Panc1 (cell line): ENCODE measurements at regions not wholly inside any gene's neighbourhood (a gene's known extent, or its start where the extent isn't known, plus 50 kb on each side); places are given as distances from the start of the nearest gene placed in this dataset.
A peak's percentile ranks its signal among the peaks of the same experiment; 100 is the strongest.

ENCODE experiments used
- ATAC-seq: fragments of 200-7000 bp; cut with Tn5 transposase; 2 replicates; pipeline ENCODE4 v1.9.1; 2020; ENCODE audit warnings: mild to moderate bottlenecking, moderate library complexity
- BruUV-seq: library from RNA; stranded (reverse); fragments of 400-500 nt; replicated peaks from 2 replicates; lab custom pipeline; 2021; lab: Mats Ljungman, UMichigan
- CTCF ChIA-PET: fragments of 300-600 bp; sonication (Branson Sonifier 250); formaldehyde crosslinking; loops from one replicate; lab custom pipeline; 2022; ENCODE audit warnings: antibody characterized with exemption; lab: Charles Lee
- POLR2A ChIA-PET: fragments of 300-600 bp; sonication (Branson Sonifier 250); formaldehyde crosslinking; loops from one replicate; lab custom pipeline; 2022; ENCODE audit warnings: antibody characterized with exemption; lab: Charles Lee
- DNase-seq: peaks from one replicate; pipeline ENCODE4 v3.0.0-alpha.2; 2010; ENCODE audit warnings: low read depth, low spot score
- H3K27ac ChIP-seq: 2 replicates; pipeline ENCODE4 v1.5.1; 2011; ENCODE audit warnings: mild to moderate bottlenecking, low read length, inconsistent platforms
- H3K27me3 ChIP-seq: fragments of 200-500 bp; sonication (Bioruptor generic); 2 replicates; pipeline ENCODE4 v1.6.0; 2014; ENCODE audit warnings: low read length, inconsistent platforms; ENCODE audit not compliant: control insufficient read depth, insufficient read depth
- H3K36me3 ChIP-seq: fragments of 200-500 bp; sonication (Bioruptor generic); 2 replicates; pipeline ENCODE4 v1.5.1; 2014; ENCODE audit warnings: inconsistent platforms, mild to moderate bottlenecking, low read length, moderate library complexity; ENCODE audit not compliant: control insufficient read depth, insufficient read depth
- H3K4me1 ChIP-seq: 2 replicates; pipeline ENCODE4 v1.5.1; 2011; ENCODE audit warnings: inconsistent platforms, mild to moderate bottlenecking, low read length, moderate library complexity; ENCODE audit not compliant: control insufficient read depth, insufficient read depth
- H3K4me3 ChIP-seq, 2 experiments: 2 replicates each; pipeline ENCODE4 v1.5.1; 2011 to 2012; ENCODE audit warnings: low read depth in 2 of 2, low read length in 2 of 2, mild to moderate bottlenecking in 2 of 2, inconsistent platforms in 1 of 2, moderate library complexity in 1 of 2
- H3K9me3 ChIP-seq: fragments of 200-500 bp; sonication (Bioruptor generic); 2 replicates; pipeline ENCODE4 v1.5.1; 2014; ENCODE audit warnings: low read depth, mild to moderate bottlenecking, inconsistent platforms, low read length, moderate library complexity; ENCODE audit not compliant: control insufficient read depth, insufficient read depth
- POLR2AphosphoS5 ChIP-seq: IDR thresholded peaks from 2 replicates; pipeline ENCODE4 v1.6.1; 2012; ENCODE audit warnings: mild to moderate bottlenecking, low read depth, low read length, moderate library complexity
- SIN3A ChIP-seq: IDR thresholded peaks from 2 replicates; pipeline ENCODE4 v1.6.1; 2012; ENCODE audit warnings: low read depth, mild to moderate bottlenecking, low read length, moderate library complexity, borderline replicate concordance; ENCODE audit not compliant: insufficient read depth
- TCF7L2 ChIP-seq: IDR thresholded peaks from 2 replicates; pipeline ENCODE4 v1.6.1; 2011; ENCODE audit warnings: mild to moderate bottlenecking, low read depth, low read length, inconsistent platforms
- in situ Hi-C: cut with HindIII; loops from 2 replicates; pipeline ENCODE4 v1.10.0; 2016; ENCODE audit warnings: low sequenced_read_pairs, low pct_unique_long_range_greater_than_20kb
- intact Hi-C: fragments of 100-400 bp; cut with micrococcal nuclease; formaldehyde crosslinking; loops from one replicate; pipeline ENCODE4 v1.10.0; 2022; ENCODE audit not compliant: unreplicated experiment
- TF ChIP-seq, protein P1 (sequence below), 2 experiments: IDR thresholded peaks; 2 replicates each; pipeline ENCODE4 v1.6.1; 2011 to 2012; ENCODE audit warnings: low read depth in 2 of 2, control low read depth in 1 of 2, low read length in 1 of 2, mild to moderate bottlenecking in 1 of 2, moderate library complexity in 1 of 2; ENCODE audit not compliant: insufficient read depth in 1 of 2
- TF ChIP-seq, protein P2 (sequence below): fragments of 450-650 bp; IDR thresholded peaks from 2 replicates; pipeline ENCODE4 v1.5.1; 2017; ENCODE audit warnings: mild to moderate bottlenecking

DNA sequence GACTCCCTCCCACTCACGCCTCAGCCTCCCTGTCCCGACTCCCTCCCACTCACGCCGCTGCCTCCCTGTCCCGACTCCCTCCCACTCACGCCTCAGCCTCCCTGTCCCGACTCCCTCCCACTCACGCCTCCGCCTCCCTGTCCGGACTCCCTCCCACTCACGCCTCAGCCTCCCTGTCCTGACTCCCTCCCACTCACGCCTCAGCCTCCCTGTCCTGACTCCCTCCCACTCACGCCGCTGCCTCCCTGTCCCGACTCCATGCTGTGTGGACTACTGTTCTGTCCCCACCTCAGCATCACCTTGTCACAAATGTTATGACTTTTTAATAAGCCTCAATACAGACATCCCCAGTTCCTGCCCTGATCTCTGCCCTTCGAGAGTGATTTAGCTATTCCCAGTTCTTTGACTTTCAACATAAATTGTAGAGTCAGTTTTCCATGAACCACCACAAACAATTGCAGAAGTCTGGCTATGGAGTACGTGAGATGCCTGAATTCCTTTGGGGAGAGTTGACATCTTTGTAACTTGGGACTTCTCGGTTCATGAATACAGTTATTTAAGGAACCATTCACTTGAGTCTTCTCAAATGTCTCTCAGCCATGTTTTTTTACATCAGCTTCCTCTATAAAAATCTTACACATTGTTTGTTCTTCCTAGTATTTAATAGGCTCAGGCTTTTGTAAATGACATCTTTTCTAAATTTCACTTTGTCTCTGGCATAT, 71.9 kb downstream of the FOXL3 start:
- H3K4me3 ChIP-seq, result peak overlapping the region in 1 of 2 experiments; percentile 11; a peak in 2 of 4 replicates
- H3K36me3 ChIP-seq, result no peaks in the 10 kb centered on the region
- ATAC-seq (no peak), DNase-seq (no peak)
- intact Hi-C loops (no loop called here), in situ Hi-C loops (no loop called here)
- H3K4me1 ChIP-seq, result peaks cover 5% of the 10 kb centered on the region; the same call in 1 of the 2 replicates
- no TSS peak for BruUV-seq
- ChIA-PET CTCF (no interaction called here), POLR2A (interaction anchor here (0.7 kb wide), 1 partner anchor 217 kb away, joined by 9 read pairs; no protein-coding TSS in a partner anchor)
- H3K27ac ChIP-seq, result no peak overlapping the region
- H3K9me3 ChIP-seq, result no peaks in the 10 kb centered on the region
- TF ChIP-seq, protein P1, sequence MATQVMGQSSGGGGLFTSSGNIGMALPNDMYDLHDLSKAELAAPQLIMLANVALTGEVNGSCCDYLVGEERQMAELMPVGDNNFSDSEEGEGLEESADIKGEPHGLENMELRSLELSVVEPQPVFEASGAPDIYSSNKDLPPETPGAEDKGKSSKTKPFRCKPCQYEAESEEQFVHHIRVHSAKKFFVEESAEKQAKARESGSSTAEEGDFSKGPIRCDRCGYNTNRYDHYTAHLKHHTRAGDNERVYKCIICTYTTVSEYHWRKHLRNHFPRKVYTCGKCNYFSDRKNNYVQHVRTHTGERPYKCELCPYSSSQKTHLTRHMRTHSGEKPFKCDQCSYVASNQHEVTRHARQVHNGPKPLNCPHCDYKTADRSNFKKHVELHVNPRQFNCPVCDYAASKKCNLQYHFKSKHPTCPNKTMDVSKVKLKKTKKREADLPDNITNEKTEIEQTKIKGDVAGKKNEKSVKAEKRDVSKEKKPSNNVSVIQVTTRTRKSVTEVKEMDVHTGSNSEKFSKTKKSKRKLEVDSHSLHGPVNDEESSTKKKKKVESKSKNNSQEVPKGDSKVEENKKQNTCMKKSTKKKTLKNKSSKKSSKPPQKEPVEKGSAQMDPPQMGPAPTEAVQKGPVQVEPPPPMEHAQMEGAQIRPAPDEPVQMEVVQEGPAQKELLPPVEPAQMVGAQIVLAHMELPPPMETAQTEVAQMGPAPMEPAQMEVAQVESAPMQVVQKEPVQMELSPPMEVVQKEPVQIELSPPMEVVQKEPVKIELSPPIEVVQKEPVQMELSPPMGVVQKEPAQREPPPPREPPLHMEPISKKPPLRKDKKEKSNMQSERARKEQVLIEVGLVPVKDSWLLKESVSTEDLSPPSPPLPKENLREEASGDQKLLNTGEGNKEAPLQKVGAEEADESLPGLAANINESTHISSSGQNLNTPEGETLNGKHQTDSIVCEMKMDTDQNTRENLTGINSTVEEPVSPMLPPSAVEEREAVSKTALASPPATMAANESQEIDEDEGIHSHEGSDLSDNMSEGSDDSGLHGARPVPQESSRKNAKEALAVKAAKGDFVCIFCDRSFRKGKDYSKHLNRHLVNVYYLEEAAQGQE (IDR thresholded peaks at IDR 0.05; ENCODE audit: insufficient read depth in 1 of 2, low read depth in 2 of 2, low read length in 1 of 2), result no peak
- TF ChIP-seq TCF7L2, result no peak
- no peak for TF ChIP-seq POLR2AphosphoS5
- TF ChIP-seq SIN3A, result no peak
- TF ChIP-seq, protein P2, sequence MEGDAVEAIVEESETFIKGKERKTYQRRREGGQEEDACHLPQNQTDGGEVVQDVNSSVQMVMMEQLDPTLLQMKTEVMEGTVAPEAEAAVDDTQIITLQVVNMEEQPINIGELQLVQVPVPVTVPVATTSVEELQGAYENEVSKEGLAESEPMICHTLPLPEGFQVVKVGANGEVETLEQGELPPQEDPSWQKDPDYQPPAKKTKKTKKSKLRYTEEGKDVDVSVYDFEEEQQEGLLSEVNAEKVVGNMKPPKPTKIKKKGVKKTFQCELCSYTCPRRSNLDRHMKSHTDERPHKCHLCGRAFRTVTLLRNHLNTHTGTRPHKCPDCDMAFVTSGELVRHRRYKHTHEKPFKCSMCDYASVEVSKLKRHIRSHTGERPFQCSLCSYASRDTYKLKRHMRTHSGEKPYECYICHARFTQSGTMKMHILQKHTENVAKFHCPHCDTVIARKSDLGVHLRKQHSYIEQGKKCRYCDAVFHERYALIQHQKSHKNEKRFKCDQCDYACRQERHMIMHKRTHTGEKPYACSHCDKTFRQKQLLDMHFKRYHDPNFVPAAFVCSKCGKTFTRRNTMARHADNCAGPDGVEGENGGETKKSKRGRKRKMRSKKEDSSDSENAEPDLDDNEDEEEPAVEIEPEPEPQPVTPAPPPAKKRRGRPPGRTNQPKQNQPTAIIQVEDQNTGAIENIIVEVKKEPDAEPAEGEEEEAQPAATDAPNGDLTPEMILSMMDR, result no peak
- H3K27me3 ChIP-seq, result peaks cover 9% of the 10 kb centered on the region

DNA sequence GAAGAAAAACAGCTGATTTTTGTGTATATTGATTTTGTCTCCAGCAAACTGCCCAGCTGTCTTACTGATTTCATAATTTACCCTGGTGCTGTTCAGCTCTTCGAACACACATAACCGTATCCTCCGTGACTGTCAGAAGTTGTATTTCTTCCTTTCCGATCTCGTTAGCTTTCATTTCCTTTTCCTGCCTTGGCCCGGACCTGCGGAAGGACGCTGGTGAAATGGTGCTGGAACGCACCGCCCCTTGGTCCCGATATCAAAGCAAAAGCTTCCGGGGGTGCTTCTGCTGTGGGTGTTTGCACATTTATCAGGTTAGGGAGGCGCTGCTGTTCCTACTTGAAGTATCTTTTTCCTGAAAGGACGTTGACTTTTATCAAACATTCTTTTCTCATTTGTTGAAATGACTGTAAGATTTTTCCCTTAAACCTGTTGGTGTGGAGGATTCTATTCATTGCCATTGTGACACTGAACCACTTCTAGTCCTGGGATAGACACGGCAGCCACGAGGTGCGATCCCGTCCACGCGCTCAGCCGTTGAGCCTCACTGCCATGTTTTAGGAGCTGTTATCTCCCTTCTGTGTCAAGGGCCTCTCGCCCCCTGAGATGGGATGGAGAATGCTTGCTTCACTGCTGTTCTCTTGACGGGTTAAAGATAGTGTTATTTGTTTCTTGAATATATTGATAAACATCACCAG, 72.6 kb downstream of the FOXL3 start:
- POLR2A ChIA-PET, result interaction anchor here (0.7 kb wide), 1 partner anchor 216 kb away, joined by 9 read pairs; no protein-coding TSS in a partner anchor
- H3K27me3 ChIP-seq, result peaks cover 9% of the 10 kb centered on the region
- intact Hi-C loops, result no loop called here

More for the DNA sequence above, 72.6 kb downstream of the FOXL3 start:
- CTCF ChIA-PET, result no interaction called here
- no peak for TF ChIP-seq TCF7L2
- TF ChIP-seq, protein P2, result no peak
- TF ChIP-seq SIN3A, result no peak
- TF ChIP-seq, protein P1 (IDR thresholded peaks at IDR 0.05; ENCODE audit: insufficient read depth in 1 of 2, low read depth in 2 of 2, low read length in 1 of 2), result no peak
- no peak for TF ChIP-seq POLR2AphosphoS5
- DNase-seq, result no peak
- peak overlapping the region in 1 of 2 experiments; percentile 11; a peak in 2 of 4 replicates for H3K4me3 ChIP-seq
- no TSS peak for BruUV-seq
- ATAC-seq, result no peak
- H3K27ac ChIP-seq, result no peak overlapping the region
- H3K9me3 ChIP-seq, result no peaks in the 10 kb centered on the region
- in situ Hi-C loops, result no loop called here
- H3K36me3 ChIP-seq, result no peaks in the 10 kb centered on the region
- peaks cover 5% of the 10 kb centered on the region; the same call in 1 of the 2 replicates for H3K4me1 ChIP-seq
